ENCODE measurements at regions not wholly inside any gene's neighbourhood (a gene's known extent, or its start where the extent isn't known, plus 50 kb on each side); places are given as distances from the start of the nearest gene placed in this dataset.

- Histone ChIP-seq H3K9ac (ENCODE audit: control insufficient read depth, insufficient read depth, low read length) (no peak overlapping the region), H3K4me1 (ENCODE audit: control insufficient read depth, insufficient read depth, low read length) (no peaks in the 10 kb centered on the region), H3K27me3 (replicated peaks in 1 of 2; ENCODE audit: control insufficient read depth in 2 of 2, insufficient read depth in 2 of 2, low read length in 1 of 2) (no peaks in the 10 kb centered on the region), H2AFZ (ENCODE audit: control insufficient read depth, low read depth, low read length) (no peak overlapping the region), H4K20me1 (ENCODE audit: control insufficient read depth, insufficient read depth) (no peaks in the 10 kb centered on the region), H3K4me3 (no peak overlapping the region), H3K79me2 (ENCODE audit: control insufficient read depth, insufficient read depth, low read length) (no peaks in the 10 kb centered on the region), H3K9me3 (replicated peaks; ENCODE audit: control insufficient read depth, insufficient read depth, low read length) (no peaks in the 10 kb centered on the region; the same call in 2 of the 3 replicates), H3K4me2 (ENCODE audit: control insufficient read depth, insufficient read depth) (no peak overlapping the region), H3K27ac (ENCODE audit: control insufficient read depth, insufficient read depth) (no peak overlapping the region), H3K36me3 (ENCODE audit: control insufficient read depth in 2 of 2, insufficient read depth in 2 of 2, low read length in 1 of 2) (no peaks in the 10 kb centered on the region)
- SMC1A ChIA-PET (ENCODE audit: uncharacterized antibody, unreplicated experiment): no interaction called here
- BruUV-seq (replicated peaks): no TSS peak
- POLR2A ChIA-PET: no interaction called here
- FAIRE-seq (no peak), DNase-seq (ENCODE audit: low read depth, low spot score) (no peak), ATAC-seq (no peak)
- RAD21 ChIA-PET (ENCODE audit: unreplicated experiment): no interaction called here
- WGBS (ENCODE audit: insufficient coverage, insufficient replicate concordance, low lambda C conversion rate, missing lambda C conversion rate): 2% methylated on average over 2 of the region's 2 CpGs
- in situ Hi-C loops (cut with MboI): no loop called here
- intact Hi-C loops (cut with micrococcal nuclease; ENCODE audit: unreplicated experiment): no loop called here
- no peak for TF ChIP-seq REST (IDR thresholded peaks at IDR 0.05; ENCODE audit: low read depth, low read length)
- TF ChIP-seq STAT1 (conservative IDR thresholded peaks at IDR 0.05): no peak
- no peak for TF ChIP-seq HDGF (IDR thresholded peaks at IDR 0.05)
- TF ChIP-seq FOXK2 (IDR thresholded peaks at IDR 0.05): no peak
- no peak for TF ChIP-seq ATF3 (IDR thresholded peaks at IDR 0.05; ENCODE audit: borderline replicate concordance, extremely low read depth, low read depth, low read length)
- TF ChIP-seq NKRF (conservative IDR thresholded peaks at IDR 0.05): no peak
- no peak for TF ChIP-seq SMAD5 (IDR thresholded peaks at IDR 0.05; ENCODE audit: low read depth)
- TF ChIP-seq MEF2A (IDR thresholded peaks at IDR 0.05; ENCODE audit: insufficient read depth, low read depth, low read length): no peak
- no peak for TF ChIP-seq SMARCA5 (IDR thresholded peaks at IDR 0.05)
- no peak for TF ChIP-seq YY1 (IDR thresholded peaks at IDR 0.05; ENCODE audit: low read depth, low read length)
- TF ChIP-seq BCL3 (IDR thresholded peaks at IDR 0.05; ENCODE audit: borderline replicate concordance, insufficient read depth, low read depth, low read length, poor library complexity, severe bottlenecking): no peak
- no peak for TF ChIP-seq SUPT20H (IDR thresholded peaks at IDR 0.05; ENCODE audit: borderline replicate concordance, control insufficient read depth, low read depth, low read length)
- TF ChIP-seq CHD1 (IDR thresholded peaks at IDR 0.05; ENCODE audit: low read depth, low read length): no peak
- TF ChIP-seq TAF1 (IDR thresholded peaks at IDR 0.05; ENCODE audit: borderline replicate concordance, low read depth, low read length): no peak
- TF ChIP-seq HCFC1 (IDR thresholded peaks at IDR 0.05; ENCODE audit: low read length): no peak
- no peak for TF ChIP-seq TCF7 (IDR thresholded peaks at IDR 0.05; ENCODE audit: borderline replicate concordance)
- CTCF ChIA-PET: no interaction called here
These were observed 731.7 kb downstream of the SQOR start for GRCh38 chr15:46366360-46367007.

All from GM12878 (cell line).